ENCODE measurements at regions not wholly inside any gene's neighbourhood (a gene's known extent, or its start where the extent isn't known, plus 50 kb on each side); places are given as distances from the start of the nearest gene placed in this dataset.

GRCh38 chr3:48082580-48083184 is 66.5 kb upstream of the MAP4 start (continued):
- TF ChIP-seq, protein P1, sequence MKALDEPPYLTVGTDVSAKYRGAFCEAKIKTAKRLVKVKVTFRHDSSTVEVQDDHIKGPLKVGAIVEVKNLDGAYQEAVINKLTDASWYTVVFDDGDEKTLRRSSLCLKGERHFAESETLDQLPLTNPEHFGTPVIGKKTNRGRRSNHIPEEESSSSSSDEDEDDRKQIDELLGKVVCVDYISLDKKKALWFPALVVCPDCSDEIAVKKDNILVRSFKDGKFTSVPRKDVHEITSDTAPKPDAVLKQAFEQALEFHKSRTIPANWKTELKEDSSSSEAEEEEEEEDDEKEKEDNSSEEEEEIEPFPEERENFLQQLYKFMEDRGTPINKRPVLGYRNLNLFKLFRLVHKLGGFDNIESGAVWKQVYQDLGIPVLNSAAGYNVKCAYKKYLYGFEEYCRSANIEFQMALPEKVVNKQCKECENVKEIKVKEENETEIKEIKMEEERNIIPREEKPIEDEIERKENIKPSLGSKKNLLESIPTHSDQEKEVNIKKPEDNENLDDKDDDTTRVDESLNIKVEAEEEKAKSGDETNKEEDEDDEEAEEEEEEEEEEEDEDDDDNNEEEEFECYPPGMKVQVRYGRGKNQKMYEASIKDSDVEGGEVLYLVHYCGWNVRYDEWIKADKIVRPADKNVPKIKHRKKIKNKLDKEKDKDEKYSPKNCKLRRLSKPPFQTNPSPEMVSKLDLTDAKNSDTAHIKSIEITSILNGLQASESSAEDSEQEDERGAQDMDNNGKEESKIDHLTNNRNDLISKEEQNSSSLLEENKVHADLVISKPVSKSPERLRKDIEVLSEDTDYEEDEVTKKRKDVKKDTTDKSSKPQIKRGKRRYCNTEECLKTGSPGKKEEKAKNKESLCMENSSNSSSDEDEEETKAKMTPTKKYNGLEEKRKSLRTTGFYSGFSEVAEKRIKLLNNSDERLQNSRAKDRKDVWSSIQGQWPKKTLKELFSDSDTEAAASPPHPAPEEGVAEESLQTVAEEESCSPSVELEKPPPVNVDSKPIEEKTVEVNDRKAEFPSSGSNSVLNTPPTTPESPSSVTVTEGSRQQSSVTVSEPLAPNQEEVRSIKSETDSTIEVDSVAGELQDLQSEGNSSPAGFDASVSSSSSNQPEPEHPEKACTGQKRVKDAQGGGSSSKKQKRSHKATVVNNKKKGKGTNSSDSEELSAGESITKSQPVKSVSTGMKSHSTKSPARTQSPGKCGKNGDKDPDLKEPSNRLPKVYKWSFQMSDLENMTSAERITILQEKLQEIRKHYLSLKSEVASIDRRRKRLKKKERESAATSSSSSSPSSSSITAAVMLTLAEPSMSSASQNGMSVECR (CRISPR knock-in tag; IDR thresholded peaks at IDR 0.05): no peak
- TF ChIP-seq MBD2 (IDR thresholded peaks at IDR 0.05; ENCODE audit: borderline replicate concordance, low read depth) (no peak), ZNF146 (CRISPR knock-in tag; IDR thresholded peaks at IDR 0.05; ENCODE audit: unreplicated experiment) (no peak), TEAD2 (tag; IDR thresholded peaks at IDR 0.05) (no peak), TRIM24 (IDR thresholded peaks at IDR 0.05) (peak; percentile 35 to 46; a peak in 2 of 4 replicates), ELF2 (CRISPR knock-in tag; IDR thresholded peaks at IDR 0.05) (no peak), IFI16 (CRISPR knock-in tag; IDR thresholded peaks at IDR 0.05) (no peak), MEIS2 (IDR thresholded peaks at IDR 0.05; ENCODE audit: partially characterized antibody) (peak; percentile 24), TAF15 (IDR thresholded peaks at IDR 0.05; ENCODE audit: low read depth, low read length) (no peak), ZNF431 (CRISPR knock-in tag; IDR thresholded peaks at IDR 0.05) (no peak), POLR2A (conservative IDR thresholded peaks at IDR 0.05) (no peak), ZNF589 (CRISPR knock-in tag; IDR thresholded peaks at IDR 0.05; ENCODE audit: low read depth) (no peak), GATAD2A (IDR thresholded peaks at IDR 0.05) (no peak), ZNF274 (IDR thresholded peaks at IDR 0.05; ENCODE audit: borderline replicate concordance, low read depth, low read length) (no peak), CBX5 (IDR thresholded peaks at IDR 0.05; ENCODE audit: borderline replicate concordance, low read depth) (no peak), MIER1 (IDR thresholded peaks at IDR 0.05; ENCODE audit: low read depth) (no peak), SETDB1 (IDR thresholded peaks at IDR 0.05; ENCODE audit: low read length) (no peak), SP1 (CRISPR knock-in tag; IDR thresholded peaks at IDR 0.05) (no peak), STAT5A (IDR thresholded peaks at IDR 0.05; ENCODE audit: borderline replicate concordance, low read length) (peak; percentile 36; the same call in 1 of the 2 replicates), HOXB6 (CRISPR knock-in tag; IDR thresholded peaks at IDR 0.05; ENCODE audit: borderline replicate concordance) (no peak), ZBTB33 (CRISPR knock-in tag; IDR thresholded peaks at IDR 0.05) (no peak)
- TF ChIP-seq, protein P2, sequence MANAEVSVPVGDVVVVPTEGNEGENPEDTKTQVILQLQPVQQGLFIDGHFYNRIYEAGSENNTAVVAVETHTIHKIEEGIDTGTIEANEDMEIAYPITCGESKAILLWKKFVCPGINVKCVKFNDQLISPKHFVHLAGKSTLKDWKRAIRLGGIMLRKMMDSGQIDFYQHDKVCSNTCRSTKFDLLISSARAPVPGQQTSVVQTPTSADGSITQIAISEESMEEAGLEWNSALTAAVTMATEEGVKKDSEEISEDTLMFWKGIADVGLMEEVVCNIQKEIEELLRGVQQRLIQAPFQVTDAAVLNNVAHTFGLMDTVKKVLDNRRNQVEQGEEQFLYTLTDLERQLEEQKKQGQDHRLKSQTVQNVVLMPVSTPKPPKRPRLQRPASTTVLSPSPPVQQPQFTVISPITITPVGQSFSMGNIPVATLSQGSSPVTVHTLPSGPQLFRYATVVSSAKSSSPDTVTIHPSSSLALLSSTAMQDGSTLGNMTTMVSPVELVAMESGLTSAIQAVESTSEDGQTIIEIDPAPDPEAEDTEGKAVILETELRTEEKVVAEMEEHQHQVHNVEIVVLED (CRISPR knock-in tag; IDR thresholded peaks at IDR 0.05): no peak
- TF ChIP-seq, protein P3, sequence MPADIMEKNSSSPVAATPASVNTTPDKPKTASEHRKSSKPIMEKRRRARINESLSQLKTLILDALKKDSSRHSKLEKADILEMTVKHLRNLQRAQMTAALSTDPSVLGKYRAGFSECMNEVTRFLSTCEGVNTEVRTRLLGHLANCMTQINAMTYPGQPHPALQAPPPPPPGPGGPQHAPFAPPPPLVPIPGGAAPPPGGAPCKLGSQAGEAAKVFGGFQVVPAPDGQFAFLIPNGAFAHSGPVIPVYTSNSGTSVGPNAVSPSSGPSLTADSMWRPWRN (IDR thresholded peaks at IDR 0.05; ENCODE audit: low read depth): no peak
